IMR-90 (cell line): ENCODE measurements at regions not wholly inside any gene's neighbourhood (a gene's known extent, or its start where the extent isn't known, plus 50 kb on each side); places are given as distances from the start of the nearest gene placed in this dataset.

Experiments
- ATAC-seq: fragments of 200-7000 bp; cut with Tn5 transposase; 2 replicates; pipeline ENCODE4 v1.9.1; 2020; ENCODE audit warnings: low read depth, mild to moderate bottlenecking, moderate library complexity
- BruUV-seq: library from RNA; stranded (reverse); fragments of 400-500 nt; replicated peaks from 2 replicates; lab custom pipeline; 2021; lab: Mats Ljungman, UMichigan
- CTCF ChIA-PET: fragments of 300-600 bp; formaldehyde crosslinking; extraction: SDS; loops from one replicate; lab custom pipeline; 2021; ENCODE audit warnings: antibody characterized with exemption; lab: Yijun Ruan, JAX
- POLR2A ChIA-PET: fragments of 300-600 bp; sonication (Branson Sonifier 250); formaldehyde crosslinking; loops from one replicate; lab custom pipeline; 2022; ENCODE audit warnings: antibody characterized with exemption; ENCODE audit not compliant: unreplicated experiment; lab: Charles Lee
- DNase-seq: peaks from one replicate; pipeline ENCODE4 v3.0.0; 2013
- H2AFZ ChIP-seq: replicated peaks from 2 replicates; pipeline ENCODE3; 2013; ENCODE audit warnings: low read length, mild to moderate bottlenecking; ENCODE audit not compliant: poor library complexity
- H2AK5ac ChIP-seq: 2 replicates; pipeline ENCODE4 v1.6.1; 2013; ENCODE audit warnings: low read depth, low read length, inconsistent platforms
- H2AK9ac ChIP-seq: replicated peaks from 2 replicates; pipeline ENCODE3; 2013; ENCODE audit warnings: mild to moderate bottlenecking, low read depth, low read length, moderate library complexity; ENCODE audit not compliant: poor library complexity
- H2BK120ac ChIP-seq: 2 replicates; pipeline ENCODE4 v1.6.1; 2013; ENCODE audit warnings: low read depth, low read length, inconsistent platforms
- H2BK15ac ChIP-seq: 3 replicates; pipeline ENCODE4 v1.6.1; 2013; ENCODE audit warnings: low read depth, low read length, inconsistent platforms
- H2BK20ac ChIP-seq: 2 replicates; pipeline ENCODE4 v1.6.1; 2013; ENCODE audit warnings: low read depth, mild to moderate bottlenecking, inconsistent platforms, low read length, moderate library complexity
- H2BK5ac ChIP-seq: 2 replicates; pipeline ENCODE4 v1.6.1; 2013; ENCODE audit warnings: mild to moderate bottlenecking, low read depth, low read length, inconsistent platforms; ENCODE audit not compliant: poor library complexity, severe bottlenecking
- H3K14ac ChIP-seq: replicated peaks from 2 replicates; pipeline ENCODE4 v1.6.1; 2013; ENCODE audit warnings: low read depth, low read length, inconsistent platforms
- H3K18ac ChIP-seq: 2 replicates; pipeline ENCODE4 v1.6.1; 2013; ENCODE audit warnings: low read depth, low read length, control low read depth
- H3K23ac ChIP-seq: 2 replicates; pipeline ENCODE4 v1.6.1; 2013; ENCODE audit warnings: low read depth, low read length, inconsistent platforms
- H3K27ac ChIP-seq: 2 replicates; pipeline ENCODE4 v1.5.1; 2013; ENCODE audit warnings: mild to moderate bottlenecking, control low read depth, low read length; ENCODE audit not compliant: insufficient read depth
- H3K27me3 ChIP-seq: 2 replicates; pipeline ENCODE4 v1.6.1; 2013; ENCODE audit warnings: low read length; ENCODE audit not compliant: control insufficient read depth, insufficient read depth
- H3K36me3 ChIP-seq: 2 replicates; pipeline ENCODE4 v1.6.1; 2013; ENCODE audit warnings: low read length, mixed read lengths; ENCODE audit not compliant: control insufficient read depth, insufficient read depth
- H3K4ac ChIP-seq: 2 replicates; pipeline ENCODE4 v1.6.1; 2013; ENCODE audit warnings: low read depth, low read length, inconsistent platforms
- H3K4me1 ChIP-seq: 2 replicates; pipeline ENCODE4 v1.6.1; 2013; ENCODE audit warnings: low read length, mixed read lengths; ENCODE audit not compliant: control insufficient read depth, insufficient read depth
- H3K4me2 ChIP-seq: 2 replicates; pipeline ENCODE4 v1.6.1; 2013; ENCODE audit warnings: low read depth, mild to moderate bottlenecking, control low read depth, low read length, moderate library complexity
- H3K4me3 ChIP-seq: 2 replicates; pipeline ENCODE4 v1.5.1; 2013; ENCODE audit warnings: low read depth, mild to moderate bottlenecking, control low read depth, low read length, moderate library complexity; ENCODE audit not compliant: insufficient read depth
- H3K56ac ChIP-seq: 2 replicates; pipeline ENCODE4 v1.6.1; 2013; ENCODE audit warnings: low read length, inconsistent platforms; ENCODE audit not compliant: insufficient read depth; ENCODE audit errors: extremely low read depth
- H3K79me1 ChIP-seq, 2 experiments: 2 replicates each; pipeline ENCODE4 v1.6.1; 2013; ENCODE audit warnings: low read length in 2 of 2, inconsistent platforms in 1 of 2, low read depth in 1 of 2
- H3K9ac ChIP-seq: 2 replicates; pipeline ENCODE4 v1.6.1; 2013; ENCODE audit warnings: low read depth, low read length, control low read depth
- H3K9me1 ChIP-seq: 2 replicates; pipeline ENCODE4 v1.6.1; 2013; ENCODE audit warnings: low read length, inconsistent platforms; ENCODE audit not compliant: insufficient read depth
- H3K9me3 ChIP-seq: 2 replicates; pipeline ENCODE4 v1.6.1; 2013; ENCODE audit warnings: low read length; ENCODE audit not compliant: control insufficient read depth, insufficient read depth
- H4K20me1 ChIP-seq: 2 replicates; pipeline ENCODE4 v1.6.1; 2013; ENCODE audit warnings: low read length, inconsistent platforms; ENCODE audit not compliant: insufficient read depth
- H4K5ac ChIP-seq: 2 replicates; pipeline ENCODE4 v1.6.1; 2013; ENCODE audit warnings: mild to moderate bottlenecking, low read depth, low read length, control low read depth
- H4K8ac ChIP-seq, 2 experiments: 2 replicates each; pipeline ENCODE4 v1.6.1; 2013; ENCODE audit warnings: low read depth in 2 of 2, low read length in 2 of 2, control low read depth in 1 of 2, inconsistent platforms in 1 of 2
- H4K91ac ChIP-seq: 2 replicates; pipeline ENCODE4 v1.6.1; 2013; ENCODE audit warnings: low read depth, low read length, inconsistent platforms; ENCODE audit not compliant: insufficient read depth
- BHLHE40 ChIP-seq: fragments of 150-350 bp; IDR thresholded peaks from 2 replicates; pipeline ENCODE4 v1.6.1; 2016; ENCODE audit warnings: mild to moderate bottlenecking, low read depth, low read length
- CEBPB ChIP-seq: IDR thresholded peaks from 2 replicates; pipeline ENCODE4 v1.6.1; 2012; ENCODE audit warnings: low read depth, low read length, improper control_type of control experiment
- CHD1 ChIP-seq: IDR thresholded peaks from 2 replicates; pipeline ENCODE4 v1.6.1; 2012; ENCODE audit warnings: low read depth, low read length, improper control_type of control experiment
- MAFK ChIP-seq: IDR thresholded peaks from 2 replicates; pipeline ENCODE4 v1.6.1; 2012; ENCODE audit warnings: low read depth, low read length, improper control_type of control experiment
- MAZ ChIP-seq: IDR thresholded peaks from 2 replicates; pipeline ENCODE4 v1.6.1; 2012; ENCODE audit warnings: low read depth, mild to moderate bottlenecking, low read length, improper control_type of control experiment, moderate library complexity, borderline replicate concordance
- MXI1 ChIP-seq: IDR thresholded peaks from 2 replicates; pipeline ENCODE4 v1.6.1; 2012; ENCODE audit warnings: low read depth, mild to moderate bottlenecking, low read length, moderate library complexity, borderline replicate concordance
- NFE2L2 ChIP-seq: fragments of 150-350 bp; IDR thresholded peaks from 2 replicates; pipeline ENCODE4 v1.6.1; 2016; ENCODE audit warnings: low read depth, mild to moderate bottlenecking, low read length
- POLR2A ChIP-seq: IDR thresholded peaks from 2 replicates; pipeline ENCODE4 v1.6.1; 2012; ENCODE audit warnings: mild to moderate bottlenecking, low read depth, low read length
- RAD21 ChIP-seq: IDR thresholded peaks from 2 replicates; pipeline ENCODE4 v1.6.1; 2012; ENCODE audit warnings: low read length, improper control_type of control experiment
- SMC3 ChIP-seq: fragments of 150-350 bp; IDR thresholded peaks from 2 replicates; pipeline ENCODE4 v1.6.1; 2016; ENCODE audit warnings: low read depth, mild to moderate bottlenecking, antibody characterized with exemption, low read length, moderate library complexity
- WGBS, 2 experiments: methylation state at CpG; one replicate each; pipeline versions ENCODE4 v1.1.5 to v1.1.7; 2013; ENCODE audit warnings: missing lambda C conversion rate in 2 of 2; ENCODE audit not compliant: insufficient read length in 1 of 2; ENCODE audit errors: extremely low coverage in 2 of 2; 5-methylcytosine and 5-hydroxymethylcytosine counted together
- dilution Hi-C: fragments of 300-500 bp; cut with HindIII; formaldehyde crosslinking; loops from one replicate; pipeline ENCODE4 v1.14.3; 2018; ENCODE audit warnings: low sequenced_read_pairs; ENCODE audit not compliant: unreplicated experiment
- in situ Hi-C: fragments of 300-500 bp; cut with MboI; formaldehyde crosslinking; loops from 3 replicates; pipeline ENCODE4 v1.14.3; 2019; ENCODE audit warnings: low sequenced_read_pairs, inconsistent platforms, mixed read lengths
- intact Hi-C: fragments of 100-400 bp; cut with micrococcal nuclease; formaldehyde crosslinking; loops from 2 replicates; pipeline ENCODE4 v1.10.0; 2022

DNA sequence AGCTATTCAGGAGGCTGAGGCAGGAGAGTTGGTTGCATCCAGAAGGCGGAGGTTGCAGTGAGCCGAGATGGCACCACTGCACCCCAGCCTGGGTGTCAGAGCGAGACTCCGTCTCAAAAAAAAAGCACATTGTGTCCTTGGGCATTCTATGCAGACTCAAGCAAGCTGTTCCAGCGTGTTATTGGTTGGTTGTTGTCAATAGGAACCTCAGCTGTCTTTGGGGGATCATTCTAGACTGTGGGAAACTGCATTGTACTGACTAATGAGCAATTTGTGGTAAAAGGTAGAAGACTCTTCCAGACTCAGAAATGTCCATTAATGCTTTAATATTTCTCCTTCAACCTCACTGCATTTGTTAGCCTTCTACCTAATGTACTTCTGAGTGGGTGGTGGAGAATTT, 379.5 kb upstream of the GRAMD2B start:
- H3K4me3 ChIP-seq, result no peak overlapping the region
- in situ Hi-C loops, result no loop called here
- no peaks in the 10 kb centered on the region for H3K9me3 ChIP-seq
- no peaks in the 10 kb centered on the region for H3K9me1 ChIP-seq
- 96% methylated on average over 4 of the region's 5 CpGs; no CpG with 5 or more reads in 1 of the 2 experiments for WGBS, 2 experiments
- H3K4ac ChIP-seq, result no peak overlapping the region
- H3K14ac ChIP-seq, result no peak overlapping the region
- no peak for DNase-seq
- no peak for TF ChIP-seq MAZ
- no peak for TF ChIP-seq MAFK
- TF ChIP-seq RAD21, result no peak
- no peak for TF ChIP-seq CHD1
- TF ChIP-seq NFE2L2, result no peak
- no peak for TF ChIP-seq MXI1
- no peak for TF ChIP-seq CEBPB
- TF ChIP-seq BHLHE40, result no peak
- no peak for TF ChIP-seq SMC3
- no peak for TF ChIP-seq POLR2A
- intact Hi-C loops, result no loop called here
- no peak overlapping the region for H4K8ac ChIP-seq
- CTCF ChIA-PET, result no interaction called here
- no peak overlapping the region for H3K23ac ChIP-seq
- no peaks in the 10 kb centered on the region for H3K36me3 ChIP-seq
- no peak overlapping the region for H4K5ac ChIP-seq
- dilution Hi-C loops, result no loop called here
- H2BK15ac ChIP-seq, result no peak overlapping the region
- no peak overlapping the region for H3K9ac ChIP-seq
- H2AK5ac ChIP-seq, result no peak overlapping the region
- H4K20me1 ChIP-seq, result no peaks in the 10 kb centered on the region
- no peak overlapping the region for H3K27ac ChIP-seq
- no peak overlapping the region for H3K18ac ChIP-seq
- peaks cover 1% of the 10 kb centered on the region; the same call in 1 of the 2 replicates for H3K4me1 ChIP-seq
- H2BK120ac ChIP-seq, result no peak overlapping the region
- BruUV-seq, result no TSS peak
- no peak overlapping the region for H2BK20ac ChIP-seq
- POLR2A ChIA-PET, result no interaction called here
- no peak overlapping the region for H3K56ac ChIP-seq
- no peak overlapping the region for H4K91ac ChIP-seq
- no peak overlapping the region for H2BK5ac ChIP-seq
- no peaks in the 10 kb centered on the region for H3K27me3 ChIP-seq
- no peak for ATAC-seq
- H3K4me2 ChIP-seq, result no peak overlapping the region
- H3K79me1 ChIP-seq, result no peaks in the 10 kb centered on the region
- H2AK9ac ChIP-seq, result no peak overlapping the region
- H2AFZ ChIP-seq, result no peak overlapping the region
